IMR-90 (cell line): ENCODE measurements at regions not wholly inside any gene's neighbourhood (a gene's known extent, or its start where the extent isn't known, plus 50 kb on each side); places are given as distances from the start of the nearest gene placed in this dataset.

ENCODE experiments used
- ATAC-seq: fragments of 200-7000 bp; cut with Tn5 transposase; 2 replicates; pipeline ENCODE4 v1.9.1; 2020; ENCODE audit warnings: low read depth, mild to moderate bottlenecking, moderate library complexity
- BruUV-seq: library from RNA; stranded (reverse); fragments of 400-500 nt; replicated peaks from 2 replicates; lab custom pipeline; 2021; lab: Mats Ljungman, UMichigan
- CTCF ChIA-PET: fragments of 300-600 bp; formaldehyde crosslinking; extraction: SDS; loops from one replicate; lab custom pipeline; 2021; ENCODE audit warnings: antibody characterized with exemption; lab: Yijun Ruan, JAX
- POLR2A ChIA-PET: fragments of 300-600 bp; sonication (Branson Sonifier 250); formaldehyde crosslinking; loops from one replicate; lab custom pipeline; 2022; ENCODE audit warnings: antibody characterized with exemption; ENCODE audit not compliant: unreplicated experiment; lab: Charles Lee
- DNase-seq: peaks from one replicate; pipeline ENCODE4 v3.0.0; 2013
- H2AFZ ChIP-seq: replicated peaks from 2 replicates; pipeline ENCODE3; 2013; ENCODE audit warnings: low read length, mild to moderate bottlenecking; ENCODE audit not compliant: poor library complexity
- H2AK5ac ChIP-seq: 2 replicates; pipeline ENCODE4 v1.6.1; 2013; ENCODE audit warnings: low read depth, low read length, inconsistent platforms
- H2AK9ac ChIP-seq: replicated peaks from 2 replicates; pipeline ENCODE3; 2013; ENCODE audit warnings: mild to moderate bottlenecking, low read depth, low read length, moderate library complexity; ENCODE audit not compliant: poor library complexity
- H2BK120ac ChIP-seq: 2 replicates; pipeline ENCODE4 v1.6.1; 2013; ENCODE audit warnings: low read depth, low read length, inconsistent platforms
- H2BK15ac ChIP-seq: 3 replicates; pipeline ENCODE4 v1.6.1; 2013; ENCODE audit warnings: low read depth, low read length, inconsistent platforms
- H2BK20ac ChIP-seq: 2 replicates; pipeline ENCODE4 v1.6.1; 2013; ENCODE audit warnings: low read depth, mild to moderate bottlenecking, inconsistent platforms, low read length, moderate library complexity
- H2BK5ac ChIP-seq: 2 replicates; pipeline ENCODE4 v1.6.1; 2013; ENCODE audit warnings: mild to moderate bottlenecking, low read depth, low read length, inconsistent platforms; ENCODE audit not compliant: poor library complexity, severe bottlenecking
- H3K14ac ChIP-seq: replicated peaks from 2 replicates; pipeline ENCODE4 v1.6.1; 2013; ENCODE audit warnings: low read depth, low read length, inconsistent platforms
- H3K18ac ChIP-seq: 2 replicates; pipeline ENCODE4 v1.6.1; 2013; ENCODE audit warnings: low read depth, low read length, control low read depth
- H3K23ac ChIP-seq: 2 replicates; pipeline ENCODE4 v1.6.1; 2013; ENCODE audit warnings: low read depth, low read length, inconsistent platforms
- H3K27ac ChIP-seq: 2 replicates; pipeline ENCODE4 v1.5.1; 2013; ENCODE audit warnings: mild to moderate bottlenecking, control low read depth, low read length; ENCODE audit not compliant: insufficient read depth
- H3K27me3 ChIP-seq: 2 replicates; pipeline ENCODE4 v1.6.1; 2013; ENCODE audit warnings: low read length; ENCODE audit not compliant: control insufficient read depth, insufficient read depth
- H3K36me3 ChIP-seq: 2 replicates; pipeline ENCODE4 v1.6.1; 2013; ENCODE audit warnings: low read length, mixed read lengths; ENCODE audit not compliant: control insufficient read depth, insufficient read depth
- H3K4ac ChIP-seq: 2 replicates; pipeline ENCODE4 v1.6.1; 2013; ENCODE audit warnings: low read depth, low read length, inconsistent platforms
- H3K4me1 ChIP-seq: 2 replicates; pipeline ENCODE4 v1.6.1; 2013; ENCODE audit warnings: low read length, mixed read lengths; ENCODE audit not compliant: control insufficient read depth, insufficient read depth
- H3K4me2 ChIP-seq: 2 replicates; pipeline ENCODE4 v1.6.1; 2013; ENCODE audit warnings: low read depth, mild to moderate bottlenecking, control low read depth, low read length, moderate library complexity
- H3K4me3 ChIP-seq: 2 replicates; pipeline ENCODE4 v1.5.1; 2013; ENCODE audit warnings: low read depth, mild to moderate bottlenecking, control low read depth, low read length, moderate library complexity; ENCODE audit not compliant: insufficient read depth
- H3K56ac ChIP-seq: 2 replicates; pipeline ENCODE4 v1.6.1; 2013; ENCODE audit warnings: low read length, inconsistent platforms; ENCODE audit not compliant: insufficient read depth; ENCODE audit errors: extremely low read depth
- H3K79me1 ChIP-seq, 2 experiments: 2 replicates each; pipeline ENCODE4 v1.6.1; 2013; ENCODE audit warnings: low read length in 2 of 2, inconsistent platforms in 1 of 2, low read depth in 1 of 2
- H3K9ac ChIP-seq: 2 replicates; pipeline ENCODE4 v1.6.1; 2013; ENCODE audit warnings: low read depth, low read length, control low read depth
- H3K9me1 ChIP-seq: 2 replicates; pipeline ENCODE4 v1.6.1; 2013; ENCODE audit warnings: low read length, inconsistent platforms; ENCODE audit not compliant: insufficient read depth
- H3K9me3 ChIP-seq: 2 replicates; pipeline ENCODE4 v1.6.1; 2013; ENCODE audit warnings: low read length; ENCODE audit not compliant: control insufficient read depth, insufficient read depth
- H4K20me1 ChIP-seq: 2 replicates; pipeline ENCODE4 v1.6.1; 2013; ENCODE audit warnings: low read length, inconsistent platforms; ENCODE audit not compliant: insufficient read depth
- H4K5ac ChIP-seq: 2 replicates; pipeline ENCODE4 v1.6.1; 2013; ENCODE audit warnings: mild to moderate bottlenecking, low read depth, low read length, control low read depth
- H4K8ac ChIP-seq, 2 experiments: 2 replicates each; pipeline ENCODE4 v1.6.1; 2013; ENCODE audit warnings: low read depth in 2 of 2, low read length in 2 of 2, control low read depth in 1 of 2, inconsistent platforms in 1 of 2
- H4K91ac ChIP-seq: 2 replicates; pipeline ENCODE4 v1.6.1; 2013; ENCODE audit warnings: low read depth, low read length, inconsistent platforms; ENCODE audit not compliant: insufficient read depth
- BHLHE40 ChIP-seq: fragments of 150-350 bp; IDR thresholded peaks from 2 replicates; pipeline ENCODE4 v1.6.1; 2016; ENCODE audit warnings: mild to moderate bottlenecking, low read depth, low read length
- MAFK ChIP-seq: IDR thresholded peaks from 2 replicates; pipeline ENCODE4 v1.6.1; 2012; ENCODE audit warnings: low read depth, low read length, improper control_type of control experiment
- POLR2A ChIP-seq: IDR thresholded peaks from 2 replicates; pipeline ENCODE4 v1.6.1; 2012; ENCODE audit warnings: mild to moderate bottlenecking, low read depth, low read length
- WGBS, 2 experiments: methylation state at CpG; one replicate each; pipeline versions ENCODE4 v1.1.5 to v1.1.7; 2013; ENCODE audit warnings: missing lambda C conversion rate in 2 of 2; ENCODE audit not compliant: insufficient read length in 1 of 2; ENCODE audit errors: extremely low coverage in 2 of 2; 5-methylcytosine and 5-hydroxymethylcytosine counted together
- dilution Hi-C: fragments of 300-500 bp; cut with HindIII; formaldehyde crosslinking; loops from one replicate; pipeline ENCODE4 v1.14.3; 2018; ENCODE audit warnings: low sequenced_read_pairs; ENCODE audit not compliant: unreplicated experiment
- in situ Hi-C: fragments of 300-500 bp; cut with MboI; formaldehyde crosslinking; loops from 3 replicates; pipeline ENCODE4 v1.14.3; 2019; ENCODE audit warnings: low sequenced_read_pairs, inconsistent platforms, mixed read lengths
- intact Hi-C: fragments of 100-400 bp; cut with micrococcal nuclease; formaldehyde crosslinking; loops from 2 replicates; pipeline ENCODE4 v1.10.0; 2022
- TF ChIP-seq, protein P1 (sequence below): fragments of 150-350 bp; IDR thresholded peaks from 2 replicates; pipeline ENCODE4 v1.6.1; 2016; ENCODE audit warnings: low read depth, mild to moderate bottlenecking, low read length, moderate library complexity, borderline replicate concordance

DNA sequence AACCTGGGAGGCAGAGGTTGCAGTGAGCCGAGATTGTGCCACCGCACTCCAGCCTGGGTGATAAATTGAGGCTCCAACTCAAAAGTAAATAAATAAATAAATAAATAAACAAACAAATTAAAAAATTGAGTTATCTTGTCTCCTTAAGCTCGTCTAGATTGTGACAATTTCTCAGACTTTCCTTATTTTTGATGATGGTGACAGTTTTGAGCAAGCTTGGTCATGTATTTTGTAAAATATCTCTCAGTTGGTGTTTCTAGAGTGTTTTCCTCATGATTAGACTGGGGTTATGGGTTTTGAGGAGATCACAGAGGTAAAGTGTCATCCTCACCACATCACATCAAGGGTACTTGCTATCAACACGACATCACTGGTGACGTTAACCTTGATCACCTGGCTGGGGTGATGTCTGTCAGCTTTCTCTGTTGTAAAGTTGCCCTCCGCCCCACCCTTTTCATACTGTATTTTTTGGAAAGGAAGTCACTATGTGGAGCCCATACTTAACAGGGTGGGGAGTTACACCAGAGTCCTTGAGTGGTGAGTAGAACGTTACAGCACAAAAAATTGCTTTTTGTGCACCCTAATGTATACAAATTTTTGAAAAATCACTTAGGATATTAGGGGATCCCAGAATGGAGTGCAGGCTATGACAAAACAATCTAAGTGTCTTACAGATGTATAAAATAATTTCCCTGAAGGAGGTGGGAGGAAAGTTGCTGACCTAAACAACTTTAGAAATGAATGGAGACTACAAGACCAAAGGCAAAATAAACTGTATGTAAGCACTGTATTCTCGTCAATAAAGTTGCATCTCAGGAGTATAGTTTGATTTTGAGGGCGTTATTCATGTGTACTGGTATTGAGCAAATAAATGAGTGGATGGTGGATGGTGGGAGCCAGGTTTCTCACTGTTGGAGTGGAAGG lies 116.4 kb upstream of the SGK1 start:
- H3K27ac ChIP-seq = no peak overlapping the region

More for the DNA sequence above, 116.4 kb upstream of the SGK1 start:
- Histone ChIP-seq H4K91ac (0 out of 2 replicates have a peak overlapping the region, but pooled peaks have one; percentile 2), H2BK120ac (peak overlapping the region; percentile 0; the same call in 1 of the 2 replicates), H3K14ac (no peak overlapping the region), H3K79me1 (no peaks in the 10 kb centered on the region), H2BK20ac (peak overlapping the region; percentile 30), H3K9me3 (no peaks in the 10 kb centered on the region), H3K23ac (no peak overlapping the region), H3K18ac (no peak overlapping the region; the same call in 1 of the 2 replicates), H3K4me3 (no peak overlapping the region), H3K56ac (no peak overlapping the region), H3K4me2 (no peak overlapping the region), H4K5ac (peak overlapping the region; percentile 30; the same call in 1 of the 2 replicates), H3K9me1 (peaks cover 11% of the 10 kb centered on the region), H4K8ac (peak overlapping the region; percentile 19 to 50; a peak in 1 of 4 replicates), H2AFZ (no peak overlapping the region), H2BK5ac (peak overlapping the region; percentile 44), H2BK15ac (peak overlapping the region; percentile 58; the same call in 2 of the 3 replicates), H2AK9ac (no peak overlapping the region), H3K4me1 (peaks cover 7% of the 10 kb centered on the region), H3K9ac (no peak overlapping the region), H3K4ac (no peak overlapping the region; the same call in 1 of the 2 replicates), H2AK5ac (peak overlapping the region; percentile 10; the same call in 1 of the 2 replicates), H4K20me1 (no peaks in the 10 kb centered on the region), H3K36me3 (no peaks in the 10 kb centered on the region), H3K27me3 (no peaks in the 10 kb centered on the region)
- ChIA-PET POLR2A (no interaction called here), CTCF (interaction anchor here (0.6 kb wide), 1 partner anchor 14 kb away, joined by 4 read pairs; no protein-coding TSS in a partner anchor)
- no peak for TF ChIP-seq BHLHE40
- TF ChIP-seq, protein P1, sequence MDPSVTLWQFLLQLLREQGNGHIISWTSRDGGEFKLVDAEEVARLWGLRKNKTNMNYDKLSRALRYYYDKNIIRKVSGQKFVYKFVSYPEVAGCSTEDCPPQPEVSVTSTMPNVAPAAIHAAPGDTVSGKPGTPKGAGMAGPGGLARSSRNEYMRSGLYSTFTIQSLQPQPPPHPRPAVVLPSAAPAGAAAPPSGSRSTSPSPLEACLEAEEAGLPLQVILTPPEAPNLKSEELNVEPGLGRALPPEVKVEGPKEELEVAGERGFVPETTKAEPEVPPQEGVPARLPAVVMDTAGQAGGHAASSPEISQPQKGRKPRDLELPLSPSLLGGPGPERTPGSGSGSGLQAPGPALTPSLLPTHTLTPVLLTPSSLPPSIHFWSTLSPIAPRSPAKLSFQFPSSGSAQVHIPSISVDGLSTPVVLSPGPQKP = no peak
- peak; percentile 79 for TF ChIP-seq MAFK
- no peak for TF ChIP-seq POLR2A
- ATAC-seq = no peak
- 100% methylated on average over 2 of the region's 9 CpGs; no CpG with 5 or more reads in 1 of the 2 experiments for WGBS, 2 experiments
- no peak for DNase-seq
- in situ Hi-C loops (no loop called here), intact Hi-C loops (no loop called here), dilution Hi-C loops (no loop called here)
- BruUV-seq = no TSS peak
